ENCODE measurements at regions not wholly inside any gene's neighbourhood (a gene's known extent, or its start where the extent isn't known, plus 50 kb on each side); places are given as distances from the start of the nearest gene placed in this dataset.
"Not testable (repeated sequence)": the region's sequence is repeated elsewhere in the genome, so short reads cannot be mapped to it uniquely, and the experiment has no call there.

DNA sequence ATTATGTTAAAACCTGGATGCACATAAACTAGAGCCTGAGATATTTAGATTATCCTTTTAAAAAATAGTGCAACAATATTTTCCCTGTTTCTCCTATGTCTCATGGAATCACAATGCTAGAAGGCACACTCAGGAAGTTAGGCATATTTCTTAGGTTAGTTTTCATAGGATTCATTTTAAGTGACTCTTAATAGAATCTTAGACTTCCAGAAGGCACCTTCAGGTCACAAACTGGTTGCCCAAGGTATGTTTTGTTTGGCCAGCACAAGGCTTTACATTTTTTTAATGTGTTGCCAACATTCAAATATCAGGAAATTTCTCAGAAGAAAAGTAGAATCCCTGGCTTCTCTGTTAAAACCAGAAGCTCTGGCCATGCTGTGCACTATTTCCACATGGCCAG lies 129.3 kb downstream of the LNPK start:
- DNase-seq: no peak

DNA sequence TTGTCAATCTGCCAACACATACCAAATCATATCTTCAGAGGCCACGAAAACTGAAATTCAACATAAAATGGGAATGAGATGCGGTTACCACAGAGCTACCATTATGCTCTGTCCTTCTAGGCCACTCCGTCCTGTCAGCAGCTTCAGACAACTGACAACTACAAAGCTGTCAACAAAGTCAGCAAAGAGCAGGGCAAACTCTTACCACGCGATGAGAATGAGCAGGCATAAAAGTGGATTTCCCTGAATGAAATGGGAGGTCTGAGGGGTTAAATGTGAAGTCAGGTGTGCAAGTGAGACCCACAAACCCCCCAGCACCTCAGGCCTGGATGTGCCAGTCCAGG lies 130.1 kb downstream of the LNPK start:
- no peak for DNase-seq

DNA sequence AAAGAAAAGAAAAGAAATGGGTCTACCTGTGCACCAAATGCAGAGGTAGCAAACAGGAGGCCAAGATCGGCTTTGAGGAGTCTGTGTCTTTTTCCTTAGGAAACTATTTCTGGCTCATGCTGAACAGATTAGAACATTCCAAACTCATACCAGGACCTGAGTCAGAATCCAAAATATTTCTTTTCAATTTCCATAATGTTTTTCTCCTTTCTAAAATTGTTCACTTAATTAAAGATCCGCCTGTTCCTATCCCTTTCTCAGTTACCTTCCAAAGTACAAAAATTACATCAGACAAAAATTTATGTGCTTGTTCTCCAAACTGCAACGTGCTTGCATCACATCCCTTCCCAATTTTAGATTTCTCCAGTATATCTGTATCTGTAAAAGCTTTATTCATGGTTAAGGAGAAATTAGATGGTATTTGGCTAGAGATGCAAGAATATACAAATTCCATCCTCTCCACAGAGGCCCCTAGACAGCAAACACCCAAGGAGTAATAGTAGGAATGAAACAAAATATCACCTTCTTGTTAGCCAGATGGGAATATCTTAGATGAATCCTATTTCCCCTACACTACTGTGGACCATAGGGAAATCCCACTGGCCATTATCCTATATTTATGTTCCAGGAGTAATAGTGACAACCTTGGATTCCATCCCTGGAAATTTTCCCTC lies 130.6 kb downstream of the LNPK start:
- no peak for DNase-seq

DNA sequence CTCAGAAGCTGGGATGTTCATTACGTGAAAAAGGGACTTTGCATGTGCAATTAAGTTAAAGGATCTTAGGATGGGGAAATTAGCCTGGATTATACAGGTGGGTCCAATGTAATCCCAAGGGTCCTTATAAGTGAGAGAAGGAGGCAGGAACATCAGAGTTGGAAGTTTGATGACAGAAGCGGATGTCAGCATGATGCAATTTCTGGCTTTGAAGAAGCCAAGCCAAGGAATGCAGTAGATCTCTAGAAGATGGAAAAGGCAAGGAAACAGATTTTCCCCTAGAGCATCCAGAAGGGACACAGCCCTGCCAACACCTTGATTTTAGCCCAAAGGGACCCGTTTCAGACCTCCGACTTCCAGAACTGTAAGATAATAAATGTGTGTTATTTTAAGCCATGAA lies 136.4 kb downstream of the LNPK start:
- no peak for DNase-seq

DNA sequence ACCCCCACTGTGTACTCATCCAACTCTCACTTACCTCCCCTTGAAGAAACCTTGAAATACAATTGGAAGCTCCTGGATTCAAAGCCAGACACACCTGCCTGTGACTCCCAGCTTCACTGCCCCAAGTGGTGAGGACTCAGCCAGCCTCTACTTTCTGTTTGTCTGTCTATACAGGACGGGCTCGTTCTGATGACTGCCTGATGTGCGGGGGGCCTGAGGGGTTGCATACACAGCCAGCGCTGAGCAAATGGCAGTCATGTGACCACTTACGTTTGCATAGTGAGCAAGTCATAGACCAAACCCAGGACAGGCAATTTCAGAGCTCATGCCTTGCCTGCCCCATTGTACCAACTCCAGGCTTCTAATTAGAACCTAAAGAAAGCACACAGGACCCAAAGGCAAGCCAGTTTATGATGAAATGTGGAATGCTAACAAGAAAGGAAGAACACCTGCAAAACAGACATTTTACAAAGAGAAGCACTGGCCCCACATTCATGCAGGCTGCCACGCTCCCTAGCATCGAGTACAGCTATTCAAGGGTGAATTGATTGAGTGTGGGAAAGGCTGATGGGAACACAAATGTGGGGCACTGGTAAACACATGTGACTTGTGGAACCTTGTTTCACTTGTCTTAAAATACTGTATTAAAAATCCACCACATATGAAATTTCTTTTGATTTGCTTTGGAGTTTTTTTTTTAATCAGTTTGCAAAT lies 137.8 kb downstream of the LNPK start:
- DNase-seq: no peak

DNA sequence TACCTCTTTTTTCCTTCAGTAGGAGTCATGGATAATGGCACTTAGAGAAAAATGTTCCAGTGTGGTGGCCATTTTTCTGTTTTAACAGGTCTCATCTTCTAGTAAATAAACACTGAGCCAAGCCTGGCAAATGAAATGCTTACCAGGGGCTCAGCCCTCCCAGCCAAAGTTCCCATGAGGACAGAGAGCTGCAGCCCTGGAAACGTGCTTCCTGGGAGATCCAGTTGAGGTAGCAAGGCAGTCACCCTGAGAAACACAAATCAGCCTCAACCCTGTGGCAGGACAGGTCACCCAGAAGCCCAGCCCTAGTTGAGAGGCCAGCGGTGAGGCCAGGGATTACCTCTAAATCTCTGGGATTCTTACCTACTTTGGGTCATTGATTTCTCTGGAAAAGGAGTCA lies 140.1 kb downstream of the LNPK start:
- no peak for DNase-seq

DNA sequence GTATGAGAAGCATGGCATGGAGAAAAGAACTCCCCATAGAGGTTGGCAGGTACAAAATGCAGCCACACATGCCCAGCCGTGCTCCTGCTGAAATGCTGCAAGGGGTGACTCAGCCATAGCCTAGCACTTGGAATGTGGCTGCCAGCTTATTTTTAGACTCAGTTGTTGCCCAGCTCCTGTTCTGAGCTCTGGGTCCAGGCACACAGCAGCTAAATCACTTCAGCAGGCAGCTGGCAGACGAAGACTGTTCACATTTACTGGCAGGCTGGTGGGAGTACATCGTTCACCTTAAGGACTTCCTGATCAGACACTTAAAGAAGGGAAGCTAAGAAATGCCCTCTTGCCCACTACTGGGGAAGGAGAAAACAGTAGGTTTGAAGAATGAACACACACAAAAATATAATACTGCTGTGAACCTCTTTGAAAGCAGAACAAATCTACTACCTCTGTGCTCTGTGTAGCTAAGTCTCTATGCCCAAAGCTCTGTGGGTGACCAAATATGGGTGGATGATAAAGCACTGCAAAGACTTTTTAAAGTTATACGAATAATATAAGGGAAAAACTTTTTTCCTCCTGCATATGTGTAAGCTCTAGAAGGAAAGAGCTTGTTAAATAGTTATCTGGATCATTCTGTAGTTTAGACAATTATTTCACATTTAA lies 146.1 kb downstream of the LNPK start:
- no peak for DNase-seq

DNA sequence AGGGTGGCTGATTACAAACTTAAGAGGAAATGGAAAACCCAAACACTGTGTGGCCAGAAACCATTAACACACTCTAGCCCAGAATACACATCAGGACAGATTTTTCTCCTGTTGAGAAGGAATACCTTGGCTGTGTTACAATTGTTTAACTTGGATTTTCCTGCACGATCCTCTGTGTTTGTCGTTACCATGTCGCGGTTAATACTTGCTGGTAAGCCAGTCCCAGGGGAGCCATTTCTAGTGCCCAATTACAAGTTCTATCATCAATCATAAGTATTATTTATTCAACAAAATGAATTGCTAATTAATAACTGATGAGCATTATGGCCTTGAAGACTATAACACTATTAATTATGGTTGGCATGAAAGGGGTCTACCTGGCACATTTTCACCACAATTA lies 146.8 kb downstream of the LNPK start:
- no peak for DNase-seq

DNA sequence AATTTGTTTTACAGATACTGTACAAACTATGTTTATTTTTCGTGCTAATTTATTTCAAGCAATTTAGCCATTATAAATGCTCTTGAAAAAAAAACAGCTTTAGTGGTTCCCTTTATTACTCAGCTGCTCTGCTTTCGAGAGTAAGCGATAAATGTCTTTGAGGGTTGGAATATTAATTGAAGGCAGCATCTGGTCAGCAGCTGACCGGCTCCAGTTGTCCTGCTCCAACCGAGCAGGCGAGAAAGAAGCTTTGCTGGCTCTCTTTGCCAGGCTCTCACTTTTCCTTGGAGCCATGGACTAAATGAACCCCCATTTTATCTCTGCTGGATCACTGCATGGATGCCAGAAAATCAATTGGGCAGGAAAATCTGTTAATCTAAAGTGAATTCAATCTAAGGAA lies 147.4 kb downstream of the LNPK start:
- DNase-seq: no peak

DNA sequence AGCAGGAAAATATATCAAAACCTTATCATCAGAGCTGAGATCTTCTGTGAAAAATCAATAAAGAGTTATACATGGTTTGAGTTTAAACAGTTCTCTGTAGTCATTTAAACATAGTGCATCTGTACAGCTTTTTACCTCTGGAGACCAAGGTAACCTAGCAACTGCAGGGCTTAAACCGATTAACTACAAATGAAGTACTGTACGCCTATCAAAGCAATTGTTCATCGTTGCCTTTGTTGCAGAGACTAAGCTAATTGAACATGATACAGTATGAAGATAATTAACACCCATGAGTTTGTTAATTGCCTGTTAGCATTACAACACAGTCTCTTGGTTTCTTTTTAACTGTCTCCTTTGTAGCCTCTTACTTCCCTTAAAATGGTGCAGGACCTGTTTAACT lies 147.9 kb downstream of the LNPK start:
- DNase-seq: no peak

DNA sequence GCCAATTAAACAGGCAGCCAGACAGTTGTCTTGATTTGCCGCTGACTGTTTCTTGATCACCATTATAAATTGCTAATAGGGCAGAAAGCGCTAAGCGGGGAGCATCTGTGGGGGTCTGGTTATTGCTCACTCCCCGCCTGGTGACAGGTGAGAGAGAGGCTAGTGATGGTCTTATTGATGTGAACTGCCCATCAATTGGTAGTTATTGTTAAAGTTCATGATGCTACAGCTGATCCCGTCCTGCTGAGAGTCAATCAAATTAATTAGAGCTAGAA lies 148.5 kb downstream of the LNPK start:
- DNase-seq: no peak

DNA sequence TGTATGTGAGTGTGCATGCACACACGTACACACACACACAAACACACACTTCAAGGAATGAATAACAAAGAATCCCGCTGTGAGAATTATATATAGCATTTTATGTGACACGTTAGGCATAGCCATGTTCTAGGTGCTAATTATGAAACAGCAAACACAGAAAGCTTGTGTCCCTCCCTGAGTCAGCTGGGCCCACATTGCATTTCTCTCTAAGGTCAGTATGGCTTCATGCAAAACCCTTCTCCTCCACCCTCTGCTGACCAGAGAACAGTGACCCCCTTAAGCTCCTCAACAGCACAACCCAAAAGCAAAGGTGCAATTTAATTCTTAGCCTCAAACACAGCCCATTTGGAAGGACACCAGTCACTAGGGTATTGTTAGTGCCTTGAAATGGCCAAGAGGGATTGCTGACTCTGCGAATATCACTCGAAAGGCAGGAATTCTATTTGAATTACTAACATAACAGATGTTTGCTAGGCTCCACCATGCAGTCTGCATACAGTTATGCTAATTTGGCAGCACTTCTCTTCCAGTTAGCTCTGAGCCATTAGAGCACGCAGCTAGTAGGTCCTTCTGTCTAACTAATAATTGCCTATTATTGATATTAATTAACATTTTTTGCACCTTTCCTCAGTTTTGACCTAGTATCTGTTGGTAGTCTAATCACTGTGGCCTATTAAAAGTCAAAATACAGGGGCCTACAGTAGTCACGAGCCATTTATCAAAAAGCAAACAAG lies 149.0 kb downstream of the LNPK start:
- DNase-seq: no peak

DNA sequence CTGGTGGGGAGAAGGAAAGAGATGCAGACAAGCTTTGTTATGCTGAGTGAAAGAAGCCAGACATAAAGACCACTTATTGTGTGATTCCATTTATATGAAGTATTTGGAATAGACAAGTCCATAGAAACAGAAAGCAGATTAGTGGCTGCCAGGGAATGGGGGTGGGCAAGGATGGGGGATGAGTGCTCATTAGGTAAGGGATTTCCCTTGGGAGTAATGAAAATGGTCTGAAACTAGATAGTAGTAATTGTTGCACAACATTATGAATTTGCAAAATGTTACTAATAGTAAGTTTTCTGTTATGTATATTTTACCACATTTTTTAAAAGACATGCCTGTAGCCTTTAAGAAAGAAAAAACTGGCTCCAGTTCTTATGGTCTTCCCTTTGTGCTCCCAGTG lies 154.9 kb downstream of the LNPK start:
- no peak for DNase-seq

DNA sequence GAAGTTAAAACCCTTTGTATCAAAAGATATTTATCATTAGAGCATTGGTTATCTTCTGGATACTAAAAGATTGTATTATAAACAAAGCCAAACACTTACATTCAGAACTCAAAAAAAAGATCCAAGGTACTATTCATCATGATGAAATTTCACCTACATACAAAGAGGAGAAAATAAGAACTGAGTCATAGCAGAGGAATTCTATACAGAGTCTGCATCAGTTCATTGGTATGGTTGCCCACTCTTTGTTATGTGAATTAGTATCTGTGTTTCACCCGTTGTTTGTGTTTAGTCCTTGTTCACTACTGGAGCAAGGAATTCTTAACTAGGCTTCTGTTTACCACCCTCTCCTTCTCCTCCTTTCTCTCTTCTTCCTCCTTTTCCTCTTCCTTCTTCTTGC lies 157.9 kb downstream of the LNPK start:
- no peak for DNase-seq

DNA sequence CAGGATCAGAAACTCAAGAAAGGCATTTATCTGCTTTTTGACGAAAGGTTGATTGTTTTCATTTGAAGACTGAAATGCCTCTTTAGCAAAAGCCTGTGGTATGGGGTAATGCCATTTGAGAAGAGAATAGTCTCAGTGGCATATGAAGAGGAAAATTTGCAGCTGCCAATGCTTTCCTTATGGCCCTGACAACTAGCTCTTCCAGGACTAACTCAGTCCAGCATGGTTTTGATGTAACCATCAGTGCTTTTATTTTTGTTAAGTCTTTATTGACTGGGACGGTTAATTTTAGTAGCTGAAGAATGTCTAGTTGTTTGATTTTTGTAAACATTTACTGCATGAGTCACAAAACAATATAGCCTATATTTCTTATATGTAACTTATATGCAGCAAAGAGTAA lies 158.4 kb downstream of the LNPK start:
- no peak for DNase-seq

DNA sequence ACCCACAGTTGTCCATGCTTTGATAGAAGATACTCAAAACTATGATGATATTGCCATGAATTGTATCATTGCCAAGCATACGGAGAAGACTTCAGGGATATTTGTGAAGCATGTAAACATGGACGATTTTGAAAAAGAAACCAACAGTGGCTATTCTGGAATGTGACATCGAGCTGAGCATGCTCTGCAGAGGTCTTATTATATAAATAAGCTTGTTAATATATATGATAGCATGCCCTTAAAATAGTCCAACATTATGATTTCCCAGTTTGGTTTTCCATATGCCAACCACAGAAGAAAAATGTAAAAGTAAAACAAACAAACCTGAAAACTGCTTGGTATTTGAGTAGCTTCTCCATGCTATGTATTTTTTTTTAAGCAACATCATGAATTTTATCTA lies 159.1 kb downstream of the LNPK start:
- DNase-seq: no peak

DNA sequence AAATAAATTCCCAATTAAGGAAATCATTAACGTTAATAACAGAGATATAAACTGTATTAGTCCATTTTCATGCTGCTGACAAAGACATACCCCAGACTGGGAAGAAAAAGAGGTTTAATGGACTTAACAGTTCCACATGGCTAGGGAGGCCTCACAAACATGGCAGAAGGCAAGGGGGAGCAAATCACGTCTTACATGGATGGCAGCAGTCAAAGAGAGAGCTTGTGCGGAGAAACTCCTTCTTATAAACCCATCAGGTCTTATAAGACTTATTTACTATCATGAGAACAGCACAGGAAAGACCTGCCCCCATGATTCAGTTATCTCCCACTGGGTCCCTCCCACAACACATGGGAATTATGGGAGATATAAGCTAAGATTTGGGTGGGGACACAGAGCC lies 161.3 kb downstream of the LNPK start:
- not testable (repeated sequence) for DNase-seq

DNA sequence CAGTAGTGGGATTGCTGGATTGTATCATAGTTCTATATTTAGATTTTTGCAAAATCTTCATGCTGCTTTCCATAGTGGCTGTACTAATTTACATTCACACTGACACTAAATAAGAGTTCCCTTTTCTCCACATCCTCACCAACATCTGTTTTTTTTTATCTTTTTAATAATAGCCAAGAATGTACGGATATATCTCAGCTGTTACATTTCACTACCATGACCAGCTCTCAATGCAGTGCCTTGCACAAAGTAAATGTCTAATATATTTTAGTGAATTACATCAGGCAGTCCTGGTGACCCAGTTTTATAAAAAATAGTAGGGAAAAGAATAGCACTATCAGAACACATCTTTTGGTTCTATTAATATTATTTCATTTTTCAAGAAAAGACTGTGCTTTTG lies 161.8 kb downstream of the LNPK start:
- no peak for DNase-seq

DNA sequence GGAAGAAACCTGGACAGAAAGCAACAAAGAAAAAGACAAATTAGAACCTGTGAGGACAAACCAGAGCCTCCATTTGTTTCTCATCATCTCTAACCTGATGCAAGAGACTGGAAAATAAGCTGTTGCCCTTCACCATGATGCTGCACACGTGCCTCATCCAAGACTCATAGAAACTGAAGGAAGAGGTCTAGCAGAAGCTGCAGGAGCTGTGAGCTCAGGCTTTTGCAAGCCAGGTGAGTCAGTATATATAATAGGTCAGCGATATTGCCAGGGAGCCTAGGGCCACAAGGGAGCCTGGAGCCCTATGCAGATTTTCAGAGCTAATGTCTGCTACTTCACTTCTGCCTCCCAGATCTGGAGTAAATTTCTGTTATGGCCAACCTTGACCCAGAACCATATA lies 163.1 kb downstream of the LNPK start:
- no peak for DNase-seq

DNA sequence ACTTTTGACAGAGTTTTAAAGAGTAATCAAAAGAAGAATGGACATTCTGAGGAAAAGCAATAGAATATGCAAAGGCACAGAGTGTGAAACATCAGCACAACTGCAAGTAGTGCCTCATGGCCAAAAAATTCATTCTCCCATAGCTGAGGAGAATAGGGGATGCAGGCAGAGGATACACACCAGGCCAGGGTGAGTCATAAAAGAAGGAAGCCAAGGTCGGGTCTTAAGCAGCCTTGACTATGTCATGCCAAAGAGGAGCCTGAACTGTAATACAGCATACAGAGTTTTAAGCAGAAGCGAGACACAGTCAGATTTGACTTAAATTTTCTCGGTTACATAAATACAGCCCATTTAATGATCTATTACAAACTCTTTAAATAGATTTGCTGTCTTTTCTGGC lies 165.0 kb downstream of the LNPK start:
- no peak for DNase-seq

DNA sequence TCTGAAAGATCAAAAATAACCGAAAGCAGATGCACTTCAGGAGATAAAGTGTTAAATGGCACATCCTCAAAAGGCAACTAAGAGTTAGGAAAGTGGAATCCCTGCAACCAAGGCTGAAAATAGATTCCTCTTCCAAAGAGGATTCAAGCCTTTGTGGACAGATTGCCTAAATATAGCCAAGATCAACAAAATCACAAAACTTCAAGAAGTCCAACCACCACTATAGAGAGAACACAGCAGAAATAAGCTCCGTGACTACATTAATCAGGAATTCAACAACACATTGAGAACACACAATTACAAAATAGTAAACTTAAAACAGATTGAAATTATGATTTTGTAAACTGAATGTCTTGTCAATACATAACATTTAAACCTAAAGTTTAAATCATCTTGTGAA lies 165.7 kb downstream of the LNPK start:
- DNase-seq: no peak

DNA sequence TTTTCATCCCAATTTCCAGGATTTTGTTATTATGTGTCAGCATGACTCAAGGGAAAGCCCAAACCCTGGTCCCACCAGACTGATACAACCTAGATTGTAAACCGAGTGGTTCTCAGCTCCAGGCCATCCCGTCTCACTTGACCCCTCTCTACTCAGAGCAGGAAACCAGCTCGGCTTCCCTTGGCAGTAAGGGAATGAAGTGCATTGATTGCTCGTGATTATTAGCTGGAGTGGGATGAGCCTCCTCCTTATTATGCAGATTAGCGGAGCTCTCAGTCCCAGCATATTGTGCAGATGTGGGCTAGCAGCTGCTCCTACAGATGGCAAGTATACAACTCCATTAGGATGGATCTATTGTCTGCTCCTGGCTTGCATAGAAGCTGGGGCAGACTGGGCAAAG lies 167.6 kb downstream of the LNPK start:
- no peak for DNase-seq

DNA sequence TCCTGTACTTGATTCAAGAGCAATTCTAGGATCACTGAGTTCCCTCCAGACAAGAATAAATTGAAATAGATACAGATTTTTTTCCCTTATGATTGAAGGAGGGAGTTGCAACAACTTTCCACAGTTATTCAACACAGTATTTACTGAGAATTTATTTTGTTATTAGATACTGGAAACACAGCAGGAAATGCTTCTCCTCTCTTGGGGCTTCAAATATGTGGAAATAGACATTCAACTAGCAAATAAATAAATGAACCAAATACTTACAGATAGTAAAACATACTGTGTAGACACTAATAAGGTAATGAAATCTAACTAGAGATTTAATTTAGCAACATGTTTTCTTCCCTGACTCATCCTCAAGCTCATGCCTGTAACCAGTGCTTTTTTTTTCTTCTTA lies 169.2 kb downstream of the LNPK start:
- no peak for DNase-seq

DNA sequence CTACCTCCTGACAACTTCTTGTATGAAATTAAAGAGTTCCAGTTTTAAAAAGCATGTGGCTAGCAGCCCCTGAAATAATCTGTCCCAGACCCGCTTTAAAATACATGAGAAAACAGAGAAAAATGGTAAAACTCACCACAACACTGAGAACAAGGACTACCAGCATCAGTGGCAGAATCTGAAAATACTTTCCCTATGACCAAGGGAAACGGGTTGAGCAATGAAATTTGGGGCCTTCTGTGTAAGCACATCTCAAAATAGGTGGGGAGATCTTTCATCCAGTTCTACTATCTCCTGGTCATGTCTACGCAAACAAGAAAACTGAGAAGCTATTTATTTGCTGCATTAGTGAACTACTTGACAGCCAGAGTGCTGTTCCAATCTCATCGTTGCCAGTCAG lies 172.3 kb downstream of the LNPK start:
- DNase-seq: no peak
